ENCODE measurements at regions not wholly inside any gene's neighbourhood (a gene's known extent, or its start where the extent isn't known, plus 50 kb on each side); places are given as distances from the start of the nearest gene placed in this dataset.

DNA sequence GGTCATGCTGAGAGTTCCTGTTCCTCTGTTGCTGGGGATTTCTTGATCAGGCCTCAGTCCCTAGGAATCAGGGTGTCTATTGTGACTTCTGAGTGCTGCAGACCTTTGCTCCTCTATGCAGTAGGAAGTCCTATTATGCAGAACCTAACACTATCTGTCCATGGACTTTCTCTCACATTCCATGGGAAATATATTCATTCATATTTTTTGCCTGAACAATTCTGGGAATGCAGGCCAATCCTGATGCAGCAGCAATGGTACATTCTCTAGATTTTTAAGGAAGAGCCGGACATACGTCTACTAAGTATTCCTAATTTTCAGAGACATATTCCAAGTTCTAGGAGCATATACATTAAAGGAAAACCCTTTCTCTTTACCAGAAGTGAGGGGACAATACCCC lies 61.1 kb upstream of the C1orf87 start:
- TF ChIP-seq, protein P1, sequence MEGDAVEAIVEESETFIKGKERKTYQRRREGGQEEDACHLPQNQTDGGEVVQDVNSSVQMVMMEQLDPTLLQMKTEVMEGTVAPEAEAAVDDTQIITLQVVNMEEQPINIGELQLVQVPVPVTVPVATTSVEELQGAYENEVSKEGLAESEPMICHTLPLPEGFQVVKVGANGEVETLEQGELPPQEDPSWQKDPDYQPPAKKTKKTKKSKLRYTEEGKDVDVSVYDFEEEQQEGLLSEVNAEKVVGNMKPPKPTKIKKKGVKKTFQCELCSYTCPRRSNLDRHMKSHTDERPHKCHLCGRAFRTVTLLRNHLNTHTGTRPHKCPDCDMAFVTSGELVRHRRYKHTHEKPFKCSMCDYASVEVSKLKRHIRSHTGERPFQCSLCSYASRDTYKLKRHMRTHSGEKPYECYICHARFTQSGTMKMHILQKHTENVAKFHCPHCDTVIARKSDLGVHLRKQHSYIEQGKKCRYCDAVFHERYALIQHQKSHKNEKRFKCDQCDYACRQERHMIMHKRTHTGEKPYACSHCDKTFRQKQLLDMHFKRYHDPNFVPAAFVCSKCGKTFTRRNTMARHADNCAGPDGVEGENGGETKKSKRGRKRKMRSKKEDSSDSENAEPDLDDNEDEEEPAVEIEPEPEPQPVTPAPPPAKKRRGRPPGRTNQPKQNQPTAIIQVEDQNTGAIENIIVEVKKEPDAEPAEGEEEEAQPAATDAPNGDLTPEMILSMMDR (IDR thresholded peaks at IDR 0.05; ENCODE audit: insufficient read depth, low read length, poor library complexity, severe bottlenecking), result no peak
- TF ChIP-seq EZH2phosphoT487 (conservative IDR thresholded peaks at IDR 0.05; ENCODE audit: low read length), result no peak

Data from SU-DHL-6 (cell line).